ENCODE measurements at regions not wholly inside any gene's neighbourhood (a gene's known extent, or its start where the extent isn't known, plus 50 kb on each side); places are given as distances from the start of the nearest gene placed in this dataset.

DNA sequence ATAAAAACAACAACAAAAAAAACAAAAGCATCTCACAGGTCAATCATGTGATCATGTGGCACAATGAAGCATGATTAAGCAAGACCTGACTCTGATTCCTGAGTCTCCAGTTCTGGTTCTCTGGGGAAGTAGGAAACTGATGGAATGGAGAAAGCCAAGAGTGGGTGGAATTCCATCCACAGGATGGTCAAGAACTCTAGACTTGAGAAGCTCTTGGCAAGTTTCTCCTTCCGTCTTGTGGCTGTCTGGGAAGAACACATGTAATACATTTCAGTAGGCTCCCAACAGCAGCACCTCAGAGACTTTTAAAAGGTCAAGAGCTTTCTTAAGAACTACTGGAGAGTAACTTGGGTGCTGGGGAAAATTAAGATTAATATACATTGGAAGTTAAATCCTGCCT is 78.6 kb upstream of the TSHZ3 start (continued):
- TF ChIP-seq ZNF207 (IDR thresholded peaks at IDR 0.05; ENCODE audit: borderline replicate concordance) (no peak), ZNF564 (CRISPR knock-in tag; IDR thresholded peaks at IDR 0.05) (no peak), HOXD1 (CRISPR knock-in tag; IDR thresholded peaks at IDR 0.05) (no peak), NFATC3 (CRISPR knock-in tag; IDR thresholded peaks at IDR 0.05) (no peak), ZBTB38 (CRISPR knock-in tag; IDR thresholded peaks at IDR 0.05) (no peak), ZNF737 (CRISPR knock-in tag; IDR thresholded peaks at IDR 0.05; ENCODE audit: borderline replicate concordance) (no peak), ZNF484 (CRISPR knock-in tag; IDR thresholded peaks at IDR 0.05; ENCODE audit: borderline replicate concordance, low read depth) (no peak)

DNA sequence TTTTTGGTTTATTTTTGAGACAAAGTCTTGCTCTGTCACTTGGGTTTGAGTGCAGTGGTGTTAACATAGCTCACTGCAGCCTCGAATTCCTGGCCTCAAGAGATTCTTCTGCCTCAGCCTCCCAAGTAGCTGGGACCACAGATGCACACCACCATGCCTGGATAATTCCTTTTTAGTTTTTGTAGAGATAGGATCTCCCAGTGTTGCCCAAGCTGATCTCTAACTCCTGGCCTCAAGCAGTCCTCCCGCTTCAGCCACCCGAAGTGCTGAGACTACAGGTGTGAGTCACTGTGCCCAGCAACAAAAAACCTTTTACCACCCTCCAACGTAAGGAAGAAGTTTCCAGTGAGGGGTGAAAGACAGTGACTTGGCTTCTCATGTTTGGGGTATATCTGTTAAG is 81.1 kb upstream of the TSHZ3 start:
- FAIRE-seq = no peak

More for the DNA sequence above, 81.1 kb upstream of the TSHZ3 start:
- H3K4me1 ChIP-seq (ENCODE audit: insufficient read depth, low read length) = no peaks in the 10 kb centered on the region
- ATAC-seq (no peak), DNase-seq (ENCODE audit: low spot score) (no peak)
- H3K79me2 ChIP-seq (ENCODE audit: insufficient read depth, low read length) = no peaks in the 10 kb centered on the region
- no peak overlapping the region for H2AFZ ChIP-seq (ENCODE audit: low read length)
- H3K4me2 ChIP-seq (ENCODE audit: low read depth, low read length) = no peak overlapping the region
- H3K9ac ChIP-seq (ENCODE audit: insufficient read depth, low read depth, low read length) = no peak overlapping the region
- ChIA-PET CTCF (ENCODE audit: low intra/inter-chr PET ratio, low total read pairs) (no interaction called here), POLR2A (no interaction called here)
- WGBS (ENCODE audit: low lambda C conversion rate) = 0% methylated on average over 4 of the region's 4 CpGs
- H3K9me3 ChIP-seq (ENCODE audit: low read length) = peaks cover 93% of the 10 kb centered on the region
- H4K20me1 ChIP-seq (ENCODE audit: insufficient read depth, low read length) = no peaks in the 10 kb centered on the region
- H3K27ac ChIP-seq (ENCODE audit: extremely low read length, insufficient read depth, low read length) = no peak overlapping the region
- no peaks in the 10 kb centered on the region for H3K27me3 ChIP-seq (ENCODE audit: control insufficient read depth in 1 of 2, insufficient read depth in 2 of 2, low read length in 2 of 2)
- no peak overlapping the region for H3K4me3 ChIP-seq (replicated peaks in 1 of 3; ENCODE audit: insufficient read depth in 1 of 3, low read depth in 2 of 3, low read length in 3 of 3)
- in situ Hi-C loops (cut with HindIII; ENCODE audit: extremely low pct_ligation_motif_present, low pct_unique_long_range_greater_than_20kb) (no loop called here), intact Hi-C loops (cut with micrococcal nuclease; ENCODE audit: unreplicated experiment) (no loop called here)
- TF ChIP-seq, protein P1, sequence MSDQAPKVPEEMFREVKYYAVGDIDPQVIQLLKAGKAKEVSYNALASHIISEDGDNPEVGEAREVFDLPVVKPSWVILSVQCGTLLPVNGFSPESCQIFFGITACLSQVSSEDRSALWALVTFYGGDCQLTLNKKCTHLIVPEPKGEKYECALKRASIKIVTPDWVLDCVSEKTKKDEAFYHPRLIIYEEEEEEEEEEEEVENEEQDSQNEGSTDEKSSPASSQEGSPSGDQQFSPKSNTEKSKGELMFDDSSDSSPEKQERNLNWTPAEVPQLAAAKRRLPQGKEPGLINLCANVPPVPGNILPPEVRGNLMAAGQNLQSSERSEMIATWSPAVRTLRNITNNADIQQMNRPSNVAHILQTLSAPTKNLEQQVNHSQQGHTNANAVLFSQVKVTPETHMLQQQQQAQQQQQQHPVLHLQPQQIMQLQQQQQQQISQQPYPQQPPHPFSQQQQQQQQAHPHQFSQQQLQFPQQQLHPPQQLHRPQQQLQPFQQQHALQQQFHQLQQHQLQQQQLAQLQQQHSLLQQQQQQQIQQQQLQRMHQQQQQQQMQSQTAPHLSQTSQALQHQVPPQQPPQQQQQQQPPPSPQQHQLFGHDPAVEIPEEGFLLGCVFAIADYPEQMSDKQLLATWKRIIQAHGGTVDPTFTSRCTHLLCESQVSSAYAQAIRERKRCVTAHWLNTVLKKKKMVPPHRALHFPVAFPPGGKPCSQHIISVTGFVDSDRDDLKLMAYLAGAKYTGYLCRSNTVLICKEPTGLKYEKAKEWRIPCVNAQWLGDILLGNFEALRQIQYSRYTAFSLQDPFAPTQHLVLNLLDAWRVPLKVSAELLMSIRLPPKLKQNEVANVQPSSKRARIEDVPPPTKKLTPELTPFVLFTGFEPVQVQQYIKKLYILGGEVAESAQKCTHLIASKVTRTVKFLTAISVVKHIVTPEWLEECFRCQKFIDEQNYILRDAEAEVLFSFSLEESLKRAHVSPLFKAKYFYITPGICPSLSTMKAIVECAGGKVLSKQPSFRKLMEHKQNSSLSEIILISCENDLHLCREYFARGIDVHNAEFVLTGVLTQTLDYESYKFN (CRISPR knock-in tag; conservative IDR thresholded peaks at IDR 0.05) = no peak
- no peaks in the 10 kb centered on the region for H3K36me3 ChIP-seq (replicated peaks in 1 of 2; ENCODE audit: control insufficient read depth in 1 of 2, insufficient read depth in 2 of 2, low read length in 2 of 2)
- BruUV-seq (replicated peaks) = no TSS peak

Measured in HepG2 (cell line).